K562 (cell line): ENCODE measurements at regions not wholly inside any gene's neighbourhood (a gene's known extent, or its start where the extent isn't known, plus 50 kb on each side); places are given as distances from the start of the nearest gene placed in this dataset.

ENCODE experiments used
- ATAC-seq: fragments of 200-7000 bp; cut with Tn5 transposase; 3 replicates; pipeline ENCODE4 v1.9.1; 2020; ENCODE audit warnings: moderate library complexity
- BruUV-seq: library from RNA; stranded (reverse); fragments of 400-500 nt; replicated peaks from 2 replicates; lab custom pipeline; 2021; lab: Mats Ljungman, UMichigan
- CTCF ChIA-PET: fragments of 300-600 bp; formaldehyde crosslinking; extraction: SDS; loops from one replicate; lab custom pipeline; 2021; ENCODE audit warnings: low intra/inter-chr PET ratio; lab: Yijun Ruan, JAX
- POLR2A ChIA-PET: fragments of 300-600, 350-650 bp; sonication (Branson Sonifier 250); formaldehyde crosslinking; extraction: SDS; loops from one replicate; lab custom pipeline; 2021; ENCODE audit warnings: antibody characterized with exemption, inconsistent platforms; lab: Yijun Ruan, JAX
- DNase-seq, 4 experiments: peaks; one replicate each; pipeline versions ENCODE4 v3.0.0 to v3.0.0-alpha.2; 2011 to 2018; ENCODE audit warnings: low spot score in 3 of 4, mixed read lengths in 3 of 4; ENCODE audit errors: extremely low read depth in 1 of 4
- FAIRE-seq: peaks from 2 replicates; lab custom pipeline; 2011; peaks lifted over from hg19 to GRCh38; lab: Jason Lieb, UNC
- H2AFZ ChIP-seq: 2 replicates; pipeline ENCODE4 v1.6.0; 2011; ENCODE audit warnings: low read depth, low read length, control low read depth, inconsistent platforms
- H3K27ac ChIP-seq: fragments of 200-600 bp; 3 replicates; pipeline ENCODE4 v1.8.0; 2011; ENCODE audit warnings: low read depth, mild to moderate bottlenecking, control low read depth, inconsistent platforms, low read length, moderate library complexity, mixed read lengths; ENCODE audit errors: extremely low read depth
- H3K27me3 ChIP-seq, 2 experiments: fragments of 300-600 bp in 1 of 2; 2 replicates in 1 of 2; 3 replicates in 1 of 2; pipeline versions ENCODE4 v1.6.0 to v1.8.0; 2011; ENCODE audit warnings: inconsistent platforms in 2 of 2, low read length in 2 of 2, mild to moderate bottlenecking in 1 of 2, mixed read lengths in 1 of 2, moderate library complexity in 1 of 2; ENCODE audit not compliant: control insufficient read depth in 2 of 2, insufficient read depth in 2 of 2
- H3K36me3 ChIP-seq: fragments of 300-600 bp; 3 replicates; pipeline ENCODE4 v1.8.0; 2011; ENCODE audit warnings: mild to moderate bottlenecking, low read length, inconsistent platforms; ENCODE audit not compliant: control insufficient read depth, insufficient read depth
- H3K4me1 ChIP-seq, 2 experiments: fragments of 200-600 bp in 1 of 2; replicated peaks in 1 of 2; 2 replicates in 1 of 2; 3 replicates in 1 of 2; pipeline versions ENCODE4 v1.5.1 to v1.8.0; 2011; ENCODE audit warnings: inconsistent platforms in 2 of 2, low read length in 2 of 2, mild to moderate bottlenecking in 1 of 2, mixed read lengths in 1 of 2, moderate library complexity in 1 of 2; ENCODE audit not compliant: control insufficient read depth in 2 of 2, insufficient read depth in 2 of 2
- H3K4me2 ChIP-seq: 2 replicates; pipeline ENCODE4 v1.6.1; 2011; ENCODE audit warnings: low read length, control low read depth, inconsistent platforms, mixed read lengths; ENCODE audit not compliant: insufficient read depth
- H3K4me3 ChIP-seq: fragments of 200-600 bp; sonication (generic), shearing (Covaris generic); 2 replicates; pipeline ENCODE4 v1.5.1; 2016; ENCODE audit warnings: control low read depth, inconsistent platforms
- H3K79me2 ChIP-seq: fragments of 200-600 bp; 3 replicates; pipeline ENCODE4 v1.8.0; 2011; ENCODE audit warnings: low read length, inconsistent platforms; ENCODE audit not compliant: control insufficient read depth, insufficient read depth
- H3K9ac ChIP-seq, 2 experiments: 2 replicates each; pipeline versions ENCODE4 v1.6.0 to v1.6.1; 2011; ENCODE audit warnings: low read depth in 2 of 2, low read length in 2 of 2, control low read depth in 1 of 2, inconsistent platforms in 1 of 2, mild to moderate bottlenecking in 1 of 2, mixed read lengths in 1 of 2; ENCODE audit not compliant: insufficient read depth in 1 of 2
- H3K9me1 ChIP-seq: one replicate; pipeline ENCODE4 v1.6.0; 2011; ENCODE audit warnings: inconsistent platforms, mild to moderate bottlenecking, low read length, moderate library complexity; ENCODE audit not compliant: control insufficient read depth, insufficient read depth
- H3K9me3 ChIP-seq: replicated peaks from 2 replicates; pipeline ENCODE4 v1.5.1; 2011; ENCODE audit warnings: low read depth, low read length, inconsistent platforms; ENCODE audit not compliant: control insufficient read depth, insufficient read depth
- H4K20me1 ChIP-seq: replicated peaks from 2 replicates; pipeline ENCODE4 v1.6.1; 2011; ENCODE audit warnings: low read length, inconsistent platforms, mixed read lengths; ENCODE audit not compliant: control insufficient read depth, insufficient read depth
- BRF1 ChIP-seq: IDR thresholded peaks from 3 replicates; pipeline ENCODE4 v1.6.1; 2011; ENCODE audit warnings: borderline replicate concordance, mild to moderate bottlenecking; ENCODE audit not compliant: insufficient read length; ENCODE audit errors: extremely low read depth
- CBX1 ChIP-seq: sonication (generic); IDR thresholded peaks from 2 replicates; pipeline ENCODE4 v1.6.1; 2016; ENCODE audit warnings: antibody characterized with exemption, low read depth, mild to moderate bottlenecking
- ETV5 ChIP-seq: sonication (generic); formaldehyde crosslinking; IDR thresholded peaks from 2 replicates; pipeline ENCODE4 v1.4.0; 2020; ENCODE audit warnings: low read depth, mild to moderate bottlenecking, missing genetic modification reagents
- ETV6 ChIP-seq, 3 experiments: fragments of 150-350 bp in 1 of 3; sonication (generic) in 1 of 3; formaldehyde crosslinking in 1 of 3; IDR thresholded peaks; 2 replicates each; pipeline versions ENCODE4 v1.6.1 to v1.8.0; 2014 to 2022; ENCODE audit warnings: borderline replicate concordance in 2 of 3, low read depth in 2 of 3, antibody characterized with exemption in 1 of 3, low read length in 1 of 3, mild to moderate bottlenecking in 1 of 3, missing genetic modification reagents in 1 of 3
- FIP1L1 ChIP-seq: fragments of 200-400 bp; formaldehyde crosslinking; IDR thresholded peaks from 2 replicates; pipeline ENCODE4 v1.6.1; 2018; ENCODE audit warnings: mild to moderate bottlenecking, low read depth, low read length; ENCODE audit not compliant: poor library complexity, severe bottlenecking
- FOXM1 ChIP-seq, 2 experiments: fragments of 450-650 bp in 1 of 2; sonication (generic) in 1 of 2; formaldehyde crosslinking in 1 of 2; IDR thresholded peaks; 2 replicates each; pipeline versions ENCODE4 v1.6.1 to v1.9.0; 2017 to 2022; ENCODE audit warnings: low read depth in 2 of 2, mild to moderate bottlenecking in 2 of 2, missing genetic modification reagents in 1 of 2, moderate library complexity in 1 of 2
- HDGF ChIP-seq: fragments of 450-650 bp; IDR thresholded peaks from 2 replicates; pipeline ENCODE4 v1.6.1; 2016
- LCOR ChIP-seq: sonication (generic); formaldehyde crosslinking; IDR thresholded peaks from 2 replicates; pipeline ENCODE4 v1.8.0; 2022; ENCODE audit warnings: mild to moderate bottlenecking, missing genetic modification reagents
- RB1 ChIP-seq: fragments of 450-650 bp; IDR thresholded peaks from 2 replicates; pipeline ENCODE4 v1.6.1; 2017; ENCODE audit warnings: low read depth, mild to moderate bottlenecking
- RCOR1 ChIP-seq, 2 experiments: IDR thresholded peaks; 2 replicates each; pipeline ENCODE4 v1.6.1; 2012; ENCODE audit warnings: low read depth in 2 of 2, low read length in 2 of 2, borderline replicate concordance in 1 of 2, improper control_type of control experiment in 1 of 2
- SETDB1 ChIP-seq: IDR thresholded peaks from one replicate; pipeline ENCODE4 v1.6.1; 2012; ENCODE audit warnings: low read length, control low read depth, inconsistent platforms
- ZBTB1 ChIP-seq: sonication (generic); formaldehyde crosslinking; IDR thresholded peaks from 2 replicates; pipeline ENCODE4 v1.8.1; 2023; ENCODE audit warnings: missing genetic modification reagents, low read depth, mild to moderate bottlenecking, borderline replicate concordance
- ZNF143 ChIP-seq: sonication (generic); formaldehyde crosslinking; IDR thresholded peaks from 2 replicates; pipeline ENCODE4 v1.9.0; 2022; ENCODE audit warnings: mild to moderate bottlenecking, missing genetic modification reagents
- ZNF212 ChIP-seq: fragments of 450-650 bp; formaldehyde crosslinking; IDR thresholded peaks from 2 replicates; pipeline ENCODE4 v1.4.0; 2020; ENCODE audit warnings: mild to moderate bottlenecking
- ZNF589 ChIP-seq: fragments of 200-800 bp; sonication (Bioruptor generic); IDR thresholded peaks from 2 replicates; pipeline ENCODE4 v1.6.1; 2016; ENCODE audit warnings: low read depth, missing genetic modification characterization, missing compliant biosample characterization
- ZSCAN29 ChIP-seq: fragments of 450-650 bp; IDR thresholded peaks from 2 replicates; pipeline ENCODE4 v1.6.1; 2017
- WGBS: fragments of 100-300 bp; shearing (Covaris generic); methylation state at CpG from one replicate; pipeline ENCODE4 v1.1.6; 2016; ENCODE audit warnings: low coverage, mixed read lengths; ENCODE audit not compliant: insufficient coverage; ENCODE audit errors: missing lambda C conversion rate; 5-methylcytosine and 5-hydroxymethylcytosine counted together
- in situ Hi-C: fragments of 300-500 bp; cut with MboI; formaldehyde crosslinking; loops from 4 replicates; pipeline ENCODE4 v1.15.0; 2018; ENCODE audit warnings: inconsistent platforms, mixed read lengths
- intact Hi-C: fragments of 100-400 bp; cut with micrococcal nuclease; formaldehyde crosslinking; loops from 2 replicates; pipeline ENCODE4 v1.14.2; 2022
- TF ChIP-seq, protein P1 (sequence below): IDR thresholded peaks from 3 replicates; pipeline ENCODE4 v1.6.1; 2011; ENCODE audit warnings: borderline replicate concordance, mild to moderate bottlenecking, moderate library complexity; ENCODE audit not compliant: insufficient read length; ENCODE audit errors: extremely low read depth

DNA sequence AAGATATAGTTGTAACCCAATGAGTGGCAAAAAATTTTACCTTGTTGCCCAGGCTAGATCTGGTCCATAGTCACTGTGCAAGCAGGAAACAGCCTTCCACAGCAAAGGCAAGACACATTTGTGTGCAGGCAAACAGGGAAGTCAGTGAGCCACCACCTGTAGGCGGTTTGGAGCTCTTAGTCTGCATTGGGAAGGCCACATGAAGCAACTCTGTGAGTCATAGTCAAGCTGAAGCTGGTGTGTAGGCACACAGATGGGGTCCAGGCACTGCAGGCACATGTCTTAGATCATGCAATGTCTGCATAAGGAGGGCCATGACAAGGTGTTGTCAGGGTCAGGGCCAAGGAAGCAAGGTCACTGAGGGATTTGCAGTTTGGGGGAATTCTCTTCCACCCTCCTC lies 543.2 kb upstream of the EPHA7 start:
- 0% methylated on average over 1 of the region's 1 CpG for WGBS
- ATAC-seq: no peak
- no peak for FAIRE-seq
- Histone ChIP-seq H3K27ac (no peak overlapping the region), H3K9me1 (no peaks in the 10 kb centered on the region), H4K20me1 (no peaks in the 10 kb centered on the region), H3K9ac (no peak overlapping the region), H2AFZ (no peak overlapping the region), H3K9me3 (no peaks in the 10 kb centered on the region), H3K79me2 (no peaks in the 10 kb centered on the region), H3K27me3 (no peaks in the 10 kb centered on the region), H3K4me3 (no peak overlapping the region), H3K36me3 (no peaks in the 10 kb centered on the region), H3K4me1 (no peaks in the 10 kb centered on the region), H3K4me2 (no peak overlapping the region)
- POLR2A ChIA-PET: no interaction called here
- in situ Hi-C loops: no loop called here
- DNase-seq: no peak
- CTCF ChIA-PET: no interaction called here
- TF ChIP-seq HDGF: no peak
- TF ChIP-seq ETV5 (CRISPR knock-in tag): no peak
- no peak for TF ChIP-seq FOXM1 (IDR thresholded peaks at IDR 0.05; ENCODE audit: low read depth)
- TF ChIP-seq FOXM1 (CRISPR knock-in tag; IDR thresholded peaks at IDR 0.05; ENCODE audit: low read depth): no peak
- no peak for TF ChIP-seq BRF1
- TF ChIP-seq SETDB1: no peak
- no peak for TF ChIP-seq CBX1
- no peak for TF ChIP-seq ZNF589 (CRISPR knock-in tag)
- no peak for TF ChIP-seq FIP1L1
- TF ChIP-seq RB1: no peak
- TF ChIP-seq, protein P1, sequence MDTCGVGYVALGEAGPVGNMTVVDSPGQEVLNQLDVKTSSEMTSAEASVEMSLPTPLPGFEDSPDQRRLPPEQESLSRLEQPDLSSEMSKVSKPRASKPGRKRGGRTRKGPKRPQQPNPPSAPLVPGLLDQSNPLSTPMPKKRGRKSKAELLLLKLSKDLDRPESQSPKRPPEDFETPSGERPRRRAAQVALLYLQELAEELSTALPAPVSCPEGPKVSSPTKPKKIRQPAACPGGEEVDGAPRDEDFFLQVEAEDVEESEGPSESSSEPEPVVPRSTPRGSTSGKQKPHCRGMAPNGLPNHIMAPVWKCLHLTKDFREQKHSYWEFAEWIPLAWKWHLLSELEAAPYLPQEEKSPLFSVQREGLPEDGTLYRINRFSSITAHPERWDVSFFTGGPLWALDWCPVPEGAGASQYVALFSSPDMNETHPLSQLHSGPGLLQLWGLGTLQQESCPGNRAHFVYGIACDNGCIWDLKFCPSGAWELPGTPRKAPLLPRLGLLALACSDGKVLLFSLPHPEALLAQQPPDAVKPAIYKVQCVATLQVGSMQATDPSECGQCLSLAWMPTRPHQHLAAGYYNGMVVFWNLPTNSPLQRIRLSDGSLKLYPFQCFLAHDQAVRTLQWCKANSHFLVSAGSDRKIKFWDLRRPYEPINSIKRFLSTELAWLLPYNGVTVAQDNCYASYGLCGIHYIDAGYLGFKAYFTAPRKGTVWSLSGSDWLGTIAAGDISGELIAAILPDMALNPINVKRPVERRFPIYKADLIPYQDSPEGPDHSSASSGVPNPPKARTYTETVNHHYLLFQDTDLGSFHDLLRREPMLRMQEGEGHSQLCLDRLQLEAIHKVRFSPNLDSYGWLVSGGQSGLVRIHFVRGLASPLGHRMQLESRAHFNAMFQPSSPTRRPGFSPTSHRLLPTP: no peak
- TF ChIP-seq ETV6 (IDR thresholded peaks at IDR 0.05; ENCODE audit: borderline replicate concordance in 1 of 2, low read depth in 2 of 2, low read length in 1 of 2): no peak
- no peak for TF ChIP-seq ETV6 (CRISPR knock-in tag; IDR thresholded peaks at IDR 0.05; ENCODE audit: borderline replicate concordance)
- no peak for TF ChIP-seq ZNF212
- no peak for TF ChIP-seq RCOR1 (IDR thresholded peaks at IDR 0.05; ENCODE audit: borderline replicate concordance in 1 of 2, low read depth in 2 of 2, low read length in 2 of 2)
- no peak for TF ChIP-seq LCOR (CRISPR knock-in tag)
- TF ChIP-seq ZNF143 (CRISPR knock-in tag): no peak
- no peak for TF ChIP-seq ZBTB1
- no peak for TF ChIP-seq ZSCAN29
- no TSS peak for BruUV-seq
- intact Hi-C loops: no loop called here
